Effector memory CD4-positive, alpha-beta T cell (primary cell): ENCODE measurements at regions not wholly inside any gene's neighbourhood (a gene's known extent, or its start where the extent isn't known, plus 50 kb on each side); places are given as distances from the start of the nearest gene placed in this dataset.
"Not testable (repeated sequence)": the region's sequence is repeated elsewhere in the genome, so short reads cannot be mapped to it uniquely, and the experiment has no call there.

Experiments used
- DNase-seq, 3 donors: peaks; one replicate each; pipeline ENCODE4 v3.0.0-alpha.2; 2020
- H3K27ac ChIP-seq: 2 replicates; pipeline ENCODE4 v1.7.0; 2013; ENCODE audit warnings: mild to moderate bottlenecking, low read length, moderate library complexity; ENCODE audit not compliant: insufficient read depth, poor library complexity, severe bottlenecking
- H3K27me3 ChIP-seq: replicated peaks from 2 replicates; pipeline ENCODE4 v1.7.0; 2013; ENCODE audit warnings: mild to moderate bottlenecking, low read length; ENCODE audit not compliant: insufficient read depth, control insufficient read depth, poor library complexity, severe bottlenecking
- H3K36me3 ChIP-seq: 2 replicates; pipeline ENCODE4 v1.7.0; 2013; ENCODE audit warnings: mild to moderate bottlenecking, low read length, moderate library complexity; ENCODE audit not compliant: control insufficient read depth, insufficient read depth
- H3K4me1 ChIP-seq: 2 replicates; pipeline ENCODE4 v1.7.0; 2013; ENCODE audit warnings: low read length, mild to moderate bottlenecking; ENCODE audit not compliant: control insufficient read depth, insufficient read depth, poor library complexity, severe bottlenecking
- H3K4me3 ChIP-seq: 2 replicates; pipeline ENCODE4 v1.7.0; 2013; ENCODE audit warnings: low read length, low read depth, mild to moderate bottlenecking; ENCODE audit not compliant: insufficient read depth, poor library complexity, severe bottlenecking
- H3K9me3 ChIP-seq: 2 replicates; pipeline ENCODE4 v1.7.0; 2013; ENCODE audit warnings: mild to moderate bottlenecking, low read length, moderate library complexity; ENCODE audit not compliant: control insufficient read depth

GRCh38 chr12:90808568-90808967 lies 146.4 kb downstream of the CCER1 start:
- Histone ChIP-seq H3K4me1 (no peaks in the 10 kb centered on the region), H3K36me3 (no peaks in the 10 kb centered on the region), H3K27ac (no peak overlapping the region), H3K4me3 (no peak overlapping the region), H3K9me3 (no peaks in the 10 kb centered on the region), H3K27me3 (no peaks in the 10 kb centered on the region)
- no peak for DNase-seq

GRCh38 chr12:90802727-90803126 lies 152.2 kb downstream of the CCER1 start:
- Histone ChIP-seq H3K27me3 (no peaks in the 10 kb centered on the region), H3K9me3 (no peaks in the 10 kb centered on the region), H3K4me1 (no peaks in the 10 kb centered on the region), H3K4me3 (no peak overlapping the region), H3K36me3 (no peaks in the 10 kb centered on the region), H3K27ac (no peak overlapping the region)
- DNase-seq: no peak

DNA sequence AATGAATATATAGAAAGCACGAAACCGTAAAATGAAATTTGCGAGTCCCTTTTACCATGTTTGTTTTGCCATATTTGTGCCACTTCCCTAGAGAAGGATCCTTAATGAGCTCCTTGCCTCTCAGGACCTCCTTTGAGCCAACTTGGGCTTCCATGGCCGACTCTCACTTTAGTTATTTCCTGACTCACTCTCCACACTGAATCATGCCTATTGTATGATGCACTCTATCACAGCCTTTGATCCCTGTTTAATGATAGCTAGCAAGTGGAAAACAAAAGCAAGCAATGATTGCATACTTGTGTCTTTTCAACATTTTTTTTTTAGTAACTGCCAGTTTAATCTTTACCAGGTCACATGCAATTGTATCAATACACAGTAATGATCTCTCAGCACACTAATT lies 153.2 kb downstream of the CCER1 start:
- Histone ChIP-seq H3K27ac (no peak overlapping the region), H3K4me1 (no peaks in the 10 kb centered on the region), H3K36me3 (no peaks in the 10 kb centered on the region), H3K4me3 (no peak overlapping the region), H3K9me3 (no peaks in the 10 kb centered on the region), H3K27me3 (no peaks in the 10 kb centered on the region)
- DNase-seq: no peak

- no peak for DNase-seq
- Histone ChIP-seq H3K9me3 (no peaks in the 10 kb centered on the region), H3K4me3 (no peak overlapping the region), H3K4me1 (no peaks in the 10 kb centered on the region), H3K27ac (no peak overlapping the region), H3K27me3 (no peaks in the 10 kb centered on the region), H3K36me3 (no peaks in the 10 kb centered on the region)
Measured at GRCh38 chr12:90794212-90794611, 160.8 kb downstream of the CCER1 start.

GRCh38 chr12:90792718-90793117 lies 162.3 kb downstream of the CCER1 start:
- H3K9me3 ChIP-seq, H3K4me3 ChIP-seq, H3K27ac ChIP-seq, H3K27me3 ChIP-seq, H3K36me3 ChIP-seq, H3K4me1 ChIP-seq, DNase-seq: not testable (repeated sequence)

GRCh38 chr12:90791445-90791844 lies 163.5 kb downstream of the CCER1 start:
- no peak overlapping the region for H3K27ac ChIP-seq

GRCh38 chr12:90790747-90791146 lies 164.2 kb downstream of the CCER1 start:
- H3K4me1 ChIP-seq: no peaks in the 10 kb centered on the region
- no peak for DNase-seq
- H3K27me3 ChIP-seq: no peaks in the 10 kb centered on the region
- H3K36me3 ChIP-seq: no peaks in the 10 kb centered on the region
- no peak overlapping the region for H3K4me3 ChIP-seq
- no peaks in the 10 kb centered on the region for H3K9me3 ChIP-seq
- H3K27ac ChIP-seq: no peak overlapping the region

More at GRCh38 chr12:90791445-90791844, 163.5 kb downstream of the CCER1 start:
- no peak overlapping the region for H3K4me3 ChIP-seq
- no peaks in the 10 kb centered on the region for H3K4me1 ChIP-seq
- H3K36me3 ChIP-seq: no peaks in the 10 kb centered on the region
- H3K27me3 ChIP-seq: no peaks in the 10 kb centered on the region
- no peaks in the 10 kb centered on the region for H3K9me3 ChIP-seq
- no peak for DNase-seq

DNA sequence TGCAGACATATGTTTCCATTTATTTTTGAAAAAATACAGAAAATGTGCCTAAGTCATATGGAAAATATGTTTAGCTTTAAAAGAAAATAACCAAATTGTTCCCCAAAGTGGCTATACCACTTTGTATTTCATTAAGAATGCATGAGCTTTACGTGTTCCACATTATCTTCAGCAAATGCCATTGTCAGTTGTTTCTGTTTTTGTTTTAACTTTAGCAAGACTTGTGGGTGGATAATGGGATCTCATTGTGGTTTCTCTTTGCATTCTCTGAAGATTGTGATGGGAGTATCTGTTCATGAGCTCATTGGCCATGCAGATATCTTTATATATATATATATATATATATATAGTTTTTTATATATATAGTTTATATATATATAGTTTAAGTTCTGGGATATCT lies 181.5 kb downstream of the CCER1 start:
- Histone ChIP-seq H3K36me3 (no peaks in the 10 kb centered on the region), H3K9me3 (no peaks in the 10 kb centered on the region), H3K4me3 (no peak overlapping the region), H3K27me3 (no peaks in the 10 kb centered on the region), H3K4me1 (no peaks in the 10 kb centered on the region), H3K27ac (no peak overlapping the region)
- DNase-seq: no peak

DNA sequence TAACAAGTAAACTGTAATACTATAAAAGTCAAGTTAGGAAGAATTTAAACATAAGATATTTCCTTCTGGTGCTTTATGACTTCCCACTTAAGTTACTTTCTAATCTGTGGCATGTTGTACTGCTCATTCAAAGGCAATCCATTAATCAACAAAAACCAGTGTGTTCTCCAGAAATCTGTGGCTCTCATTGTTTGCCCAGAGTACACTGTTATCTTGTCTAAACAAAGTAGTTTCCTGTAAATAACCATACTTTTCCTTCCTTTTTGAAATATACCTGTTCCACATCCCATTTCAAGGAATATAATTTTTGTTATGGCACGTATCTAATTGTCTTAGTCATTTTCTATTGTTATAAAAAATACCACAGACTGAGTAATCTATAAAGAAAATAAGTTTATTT lies 184.1 kb downstream of the CCER1 start:
- H3K27me3 ChIP-seq: no peaks in the 10 kb centered on the region
- H3K9me3 ChIP-seq: no peaks in the 10 kb centered on the region
- no peaks in the 10 kb centered on the region for H3K36me3 ChIP-seq
- no peak overlapping the region for H3K4me3 ChIP-seq
- no peak overlapping the region for H3K27ac ChIP-seq
- no peak for DNase-seq
- H3K4me1 ChIP-seq: no peaks in the 10 kb centered on the region

DNA sequence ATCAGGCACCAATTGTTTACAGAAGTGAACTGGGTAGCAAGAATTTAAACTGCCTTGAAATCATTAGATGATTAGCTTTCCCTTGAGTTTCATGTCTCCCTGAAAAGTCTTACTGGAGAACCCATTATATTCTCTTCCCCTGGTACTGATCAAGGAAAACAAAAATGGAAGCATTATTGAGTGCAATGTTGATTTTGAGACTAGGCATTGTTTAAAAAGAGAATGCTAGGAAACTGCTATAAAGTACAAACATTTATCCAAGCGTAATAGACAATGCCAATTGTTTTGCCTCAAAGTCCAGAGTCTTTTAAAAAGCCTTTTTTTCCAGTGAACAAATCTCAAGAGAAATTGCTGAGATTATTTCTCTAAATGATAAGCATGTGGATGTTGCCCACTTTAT lies 197.0 kb downstream of the CCER1 start:
- no peaks in the 10 kb centered on the region for H3K9me3 ChIP-seq
- no peak for DNase-seq
- H3K4me3 ChIP-seq: no peak overlapping the region
- H3K4me1 ChIP-seq: no peaks in the 10 kb centered on the region
- no peaks in the 10 kb centered on the region for H3K27me3 ChIP-seq
- H3K27ac ChIP-seq: no peak overlapping the region
- H3K36me3 ChIP-seq: no peaks in the 10 kb centered on the region

- Histone ChIP-seq H3K9me3 (no peaks in the 10 kb centered on the region), H3K27ac (no peak overlapping the region), H3K4me3 (no peak overlapping the region), H3K4me1 (no peaks in the 10 kb centered on the region), H3K27me3 (no peaks in the 10 kb centered on the region), H3K36me3 (no peaks in the 10 kb centered on the region)
- no peak for DNase-seq
Measured at GRCh38 chr12:90745211-90745610, 209.8 kb downstream of the CCER1 start.
